Loucy (cell line): ENCODE measurements at regions not wholly inside any gene's neighbourhood (a gene's known extent, or its start where the extent isn't known, plus 50 kb on each side); places are given as distances from the start of the nearest gene placed in this dataset.

Source experiments
- H2AFZ ChIP-seq: fragments of 200-600 bp; sonication (generic); 2 replicates; pipeline ENCODE4 v1.6.0; 2016; ENCODE audit warnings: antibody characterized with exemption, mild to moderate bottlenecking, low read length, moderate library complexity
- H3F3A ChIP-seq: fragments of 200-600 bp; 2 replicates; pipeline ENCODE4 v1.6.0; 2016; ENCODE audit warnings: antibody characterized with exemption, low read depth, mild to moderate bottlenecking
- H3K27me3 ChIP-seq: fragments of 200-600 bp; sonication (generic); 2 replicates; pipeline ENCODE4 v1.6.1; 2014; ENCODE audit warnings: low read length, mild to moderate bottlenecking; ENCODE audit not compliant: insufficient read depth, poor library complexity, severe bottlenecking
- H3K36me3 ChIP-seq: fragments of 200-600 bp; sonication (generic); 2 replicates; pipeline ENCODE4 v1.6.1; 2016; ENCODE audit warnings: low read length; ENCODE audit not compliant: insufficient read depth
- H3K4me1 ChIP-seq: fragments of 200-600 bp; sonication (generic); 2 replicates; pipeline ENCODE4 v1.5.1; 2014; ENCODE audit warnings: low read length, mild to moderate bottlenecking; ENCODE audit not compliant: insufficient read depth, poor library complexity, severe bottlenecking
- H3K4me2 ChIP-seq: fragments of 200-600 bp; sonication (generic); 2 replicates; pipeline ENCODE4 v1.6.0; 2014; ENCODE audit warnings: antibody characterized with exemption, low read length, low read depth, mild to moderate bottlenecking; ENCODE audit not compliant: poor library complexity, severe bottlenecking
- H3K4me3 ChIP-seq: fragments of 200-600 bp; sonication (generic); 2 replicates; pipeline ENCODE4 v1.5.1; 2014; ENCODE audit warnings: low read length, mild to moderate bottlenecking, mixed read lengths; ENCODE audit not compliant: poor library complexity, severe bottlenecking
- H3K79me2 ChIP-seq: fragments of 200-600 bp; sonication (generic); 2 replicates; pipeline ENCODE4 v1.6.1; 2014; ENCODE audit warnings: low read length; ENCODE audit not compliant: insufficient read depth
- H3K9ac ChIP-seq: fragments of 200-600 bp; sonication (generic); 2 replicates; pipeline ENCODE4 v1.6.0; 2014; ENCODE audit warnings: mild to moderate bottlenecking, low read depth, low read length, moderate library complexity; ENCODE audit not compliant: poor library complexity, severe bottlenecking
- H3K9me2 ChIP-seq: fragments of 200-600 bp; sonication (generic); replicated peaks from 2 replicates; pipeline ENCODE4 v1.6.1; 2016; ENCODE audit warnings: low read depth, low read length, mixed read lengths
- H3K9me3 ChIP-seq: fragments of 200-600 bp; sonication (generic); 2 replicates; pipeline ENCODE4 v1.6.1; 2014; ENCODE audit warnings: mild to moderate bottlenecking, antibody characterized with exemption, low read length, low read depth; ENCODE audit not compliant: insufficient read depth
- H4K20me1 ChIP-seq: fragments of 200-600 bp; sonication (generic); 2 replicates; pipeline ENCODE4 v1.6.0; 2014; ENCODE audit warnings: antibody characterized with exemption, low read length, mild to moderate bottlenecking; ENCODE audit not compliant: insufficient read depth, poor library complexity, severe bottlenecking
- EZH2phosphoT487 ChIP-seq: fragments of 200-600 bp; IDR thresholded peaks from 2 replicates; pipeline ENCODE4 v1.6.1; 2018; ENCODE audit warnings: antibody characterized with exemption, mild to moderate bottlenecking, moderate library complexity, borderline replicate concordance
- TF ChIP-seq, protein P1 (sequence below): fragments of 200-600 bp; sonication (generic); conservative IDR thresholded peaks from 2 replicates; pipeline ENCODE4 v1.5.1; 2014; ENCODE audit warnings: mild to moderate bottlenecking, antibody characterized with exemption, low read length

DNA sequence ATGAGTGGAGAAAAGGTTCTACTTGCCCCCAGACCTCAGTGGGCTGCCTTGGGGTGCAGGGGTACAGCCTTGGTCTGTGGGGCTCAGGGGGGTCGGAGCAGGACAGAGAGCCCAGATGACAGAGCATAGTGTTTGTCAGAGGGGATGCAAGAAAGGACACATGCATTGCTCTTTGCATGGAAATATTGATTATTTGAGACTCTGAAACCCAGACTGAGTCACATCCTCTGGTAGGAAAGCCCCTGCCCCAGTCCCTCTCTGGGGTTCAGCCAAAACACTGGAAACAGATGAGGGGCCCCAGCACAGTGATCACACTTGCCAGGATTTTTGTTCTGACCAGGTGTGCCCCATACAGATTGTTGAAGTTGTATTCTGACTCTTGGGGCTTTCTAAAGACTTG lies 1094.4 kb downstream of the BCL11B start:
- no peaks in the 10 kb centered on the region for H3K9me3 ChIP-seq
- no peaks in the 10 kb centered on the region for H3K27me3 ChIP-seq
- peaks cover 41% of the 10 kb centered on the region for H3K4me1 ChIP-seq
- TF ChIP-seq, protein P1, sequence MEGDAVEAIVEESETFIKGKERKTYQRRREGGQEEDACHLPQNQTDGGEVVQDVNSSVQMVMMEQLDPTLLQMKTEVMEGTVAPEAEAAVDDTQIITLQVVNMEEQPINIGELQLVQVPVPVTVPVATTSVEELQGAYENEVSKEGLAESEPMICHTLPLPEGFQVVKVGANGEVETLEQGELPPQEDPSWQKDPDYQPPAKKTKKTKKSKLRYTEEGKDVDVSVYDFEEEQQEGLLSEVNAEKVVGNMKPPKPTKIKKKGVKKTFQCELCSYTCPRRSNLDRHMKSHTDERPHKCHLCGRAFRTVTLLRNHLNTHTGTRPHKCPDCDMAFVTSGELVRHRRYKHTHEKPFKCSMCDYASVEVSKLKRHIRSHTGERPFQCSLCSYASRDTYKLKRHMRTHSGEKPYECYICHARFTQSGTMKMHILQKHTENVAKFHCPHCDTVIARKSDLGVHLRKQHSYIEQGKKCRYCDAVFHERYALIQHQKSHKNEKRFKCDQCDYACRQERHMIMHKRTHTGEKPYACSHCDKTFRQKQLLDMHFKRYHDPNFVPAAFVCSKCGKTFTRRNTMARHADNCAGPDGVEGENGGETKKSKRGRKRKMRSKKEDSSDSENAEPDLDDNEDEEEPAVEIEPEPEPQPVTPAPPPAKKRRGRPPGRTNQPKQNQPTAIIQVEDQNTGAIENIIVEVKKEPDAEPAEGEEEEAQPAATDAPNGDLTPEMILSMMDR: no peak
- no peak for TF ChIP-seq EZH2phosphoT487
- H3K79me2 ChIP-seq: no peaks in the 10 kb centered on the region
- no peak overlapping the region for H2AFZ ChIP-seq
- H3K9me2 ChIP-seq: no peaks in the 10 kb centered on the region
- H3K4me2 ChIP-seq: no peak overlapping the region
- H3K4me3 ChIP-seq: no peak overlapping the region
- H4K20me1 ChIP-seq: no peaks in the 10 kb centered on the region
- peaks cover 7% of the 10 kb centered on the region; the same call in 1 of the 2 replicates for H3F3A ChIP-seq
- H3K36me3 ChIP-seq: no peaks in the 10 kb centered on the region
- no peak overlapping the region for H3K9ac ChIP-seq

DNA sequence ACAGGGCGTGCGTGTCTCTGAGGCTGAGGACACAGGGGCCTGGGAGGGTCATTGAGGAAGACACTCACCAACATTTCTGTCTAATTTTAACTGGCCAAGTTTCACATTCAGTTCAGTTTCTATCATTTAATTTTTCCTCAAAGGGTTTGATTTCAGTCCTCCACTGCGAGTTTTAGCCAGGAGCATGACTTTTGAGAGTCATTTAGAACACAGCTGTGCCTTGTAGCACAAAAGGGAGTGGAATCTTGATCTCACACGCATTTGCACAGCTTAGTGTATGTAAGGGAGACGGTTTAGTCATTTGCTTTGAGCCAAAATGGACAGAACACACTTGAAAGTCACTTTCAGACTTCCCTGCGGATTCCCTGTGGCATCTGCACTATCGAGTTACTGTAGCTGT lies 1090.8 kb downstream of the BCL11B start:
- Histone ChIP-seq H3K9me3 (no peaks in the 10 kb centered on the region), H3K4me1 (peaks cover 45% of the 10 kb centered on the region), H3K79me2 (no peaks in the 10 kb centered on the region), H3K4me3 (no peak overlapping the region), H4K20me1 (no peaks in the 10 kb centered on the region), H3K4me2 (no peak overlapping the region), H3K9me2 (no peaks in the 10 kb centered on the region), H3K9ac (no peak overlapping the region), H2AFZ (no peak overlapping the region), H3F3A (no peaks in the 10 kb centered on the region; the same call in 1 of the 2 replicates), H3K36me3 (no peaks in the 10 kb centered on the region), H3K27me3 (no peaks in the 10 kb centered on the region)
- no peak for TF ChIP-seq EZH2phosphoT487
- TF ChIP-seq, protein P1: no peak

DNA sequence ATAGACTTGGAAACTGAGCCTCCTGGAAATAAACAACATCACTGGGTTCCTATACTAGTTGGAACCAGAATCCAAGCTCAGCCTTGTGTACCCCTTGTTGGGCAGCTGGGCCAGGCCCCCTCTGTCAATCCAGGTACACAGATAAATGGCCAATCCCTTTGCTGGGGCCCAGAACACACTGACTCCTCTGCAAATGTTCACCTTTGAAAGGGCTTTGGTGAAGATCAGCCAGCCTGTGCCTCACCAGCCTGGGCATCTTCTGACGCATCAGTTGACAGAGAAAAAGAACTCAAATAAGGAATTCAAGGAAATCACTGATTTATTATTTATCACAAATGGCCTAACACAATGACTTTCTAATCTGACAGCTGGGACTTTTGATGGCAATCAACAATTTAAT lies 1090.2 kb downstream of the BCL11B start:
- H3K36me3 ChIP-seq: no peaks in the 10 kb centered on the region
- no peak overlapping the region for H3K4me3 ChIP-seq
- peak overlapping the region; percentile 67 for H3K4me2 ChIP-seq
- H3K9ac ChIP-seq: no peak overlapping the region
- no peaks in the 10 kb centered on the region for H3K79me2 ChIP-seq
- no peaks in the 10 kb centered on the region for H3K9me2 ChIP-seq
- H4K20me1 ChIP-seq: no peaks in the 10 kb centered on the region
- no peak for TF ChIP-seq EZH2phosphoT487
- TF ChIP-seq, protein P1: no peak
- H3F3A ChIP-seq: no peaks in the 10 kb centered on the region; the same call in 1 of the 2 replicates
- H3K4me1 ChIP-seq: peaks cover 51% of the 10 kb centered on the region
- H3K27me3 ChIP-seq: no peaks in the 10 kb centered on the region
- H3K9me3 ChIP-seq: no peaks in the 10 kb centered on the region
- H2AFZ ChIP-seq: no peak overlapping the region
